ENCODE measurements at regions not wholly inside any gene's neighbourhood (a gene's known extent, or its start where the extent isn't known, plus 50 kb on each side); places are given as distances from the start of the nearest gene placed in this dataset.

- intact Hi-C loops (cut with micrococcal nuclease; ENCODE audit: unreplicated experiment) = no loop called here
- no peak overlapping the region for H3K4me3 ChIP-seq (ENCODE audit: low read depth, low read length, poor library complexity, severe bottlenecking)
- H3K27me3 ChIP-seq (replicated peaks; ENCODE audit: insufficient read depth, low read depth, low read length, poor library complexity) = no peaks in the 10 kb centered on the region
- H3K36me3 ChIP-seq (ENCODE audit: insufficient read depth, low read length, poor library complexity, severe bottlenecking) = no peaks in the 10 kb centered on the region
- no TSS peak for BruUV-seq (replicated peaks)
- no peaks in the 10 kb centered on the region for H3K4me1 ChIP-seq (ENCODE audit: insufficient read depth, low read length, poor library complexity, severe bottlenecking)
- H3K9me3 ChIP-seq (ENCODE audit: low read depth, low read length, poor library complexity, severe bottlenecking) = no peaks in the 10 kb centered on the region
- DNase-seq (ENCODE audit: low spot score) = no peak
- ChIA-PET CTCF (no interaction called here), POLR2A (ENCODE audit: low non-redundant PET) (no interaction called here)
- no peak overlapping the region for H3K27ac ChIP-seq (ENCODE audit: low read depth, low read length, poor library complexity, severe bottlenecking)
- TF ChIP-seq CTCF (conservative IDR thresholded peaks at IDR 0.05; ENCODE audit: low read depth, low read length) = no peak
- no peak for TF ChIP-seq EZH2 (IDR thresholded peaks at IDR 0.05; ENCODE audit: borderline replicate concordance, low read depth, low read length, poor library complexity, severe bottlenecking)
Measured at GRCh38 chr20:55010761-55011160, 535.4 kb downstream of the DOK5 start.

- CTCF ChIA-PET = no interaction called here
- BruUV-seq (replicated peaks) = no TSS peak
- POLR2A ChIA-PET (ENCODE audit: low non-redundant PET) = no interaction called here
Measured at GRCh38 chr20:55009066-55009465, 533.7 kb downstream of the DOK5 start.

GRCh38 chr20:55004044-55004443 is 528.7 kb downstream of the DOK5 start:
- no TSS peak for BruUV-seq (replicated peaks)
- Histone ChIP-seq H3K27me3 (replicated peaks; ENCODE audit: insufficient read depth, low read depth, low read length, poor library complexity) (no peaks in the 10 kb centered on the region), H3K27ac (ENCODE audit: low read depth, low read length, poor library complexity, severe bottlenecking) (no peak overlapping the region), H3K4me1 (ENCODE audit: insufficient read depth, low read length, poor library complexity, severe bottlenecking) (no peaks in the 10 kb centered on the region), H3K36me3 (ENCODE audit: insufficient read depth, low read length, poor library complexity, severe bottlenecking) (no peaks in the 10 kb centered on the region), H3K9me3 (ENCODE audit: low read depth, low read length, poor library complexity, severe bottlenecking) (no peaks in the 10 kb centered on the region), H3K4me3 (ENCODE audit: low read depth, low read length, poor library complexity, severe bottlenecking) (no peak overlapping the region)
- no peak for DNase-seq (ENCODE audit: low spot score)
- no peak for TF ChIP-seq EZH2 (IDR thresholded peaks at IDR 0.05; ENCODE audit: borderline replicate concordance, low read depth, low read length, poor library complexity, severe bottlenecking)
- TF ChIP-seq CTCF (conservative IDR thresholded peaks at IDR 0.05; ENCODE audit: low read depth, low read length) = no peak
- intact Hi-C loops (cut with micrococcal nuclease; ENCODE audit: unreplicated experiment) = no loop called here
- ChIA-PET CTCF (no interaction called here), POLR2A (ENCODE audit: low non-redundant PET) (no interaction called here)

More at GRCh38 chr20:55009066-55009465, 533.7 kb downstream of the DOK5 start:
- Histone ChIP-seq H3K27ac (ENCODE audit: low read depth, low read length, poor library complexity, severe bottlenecking) (no peak overlapping the region), H3K36me3 (ENCODE audit: insufficient read depth, low read length, poor library complexity, severe bottlenecking) (no peaks in the 10 kb centered on the region), H3K4me3 (ENCODE audit: low read depth, low read length, poor library complexity, severe bottlenecking) (no peak overlapping the region), H3K4me1 (ENCODE audit: insufficient read depth, low read length, poor library complexity, severe bottlenecking) (no peaks in the 10 kb centered on the region), H3K27me3 (replicated peaks; ENCODE audit: insufficient read depth, low read depth, low read length, poor library complexity) (no peaks in the 10 kb centered on the region), H3K9me3 (ENCODE audit: low read depth, low read length, poor library complexity, severe bottlenecking) (no peaks in the 10 kb centered on the region)
- no peak for TF ChIP-seq EZH2 (IDR thresholded peaks at IDR 0.05; ENCODE audit: borderline replicate concordance, low read depth, low read length, poor library complexity, severe bottlenecking)
- no peak for TF ChIP-seq CTCF (conservative IDR thresholded peaks at IDR 0.05; ENCODE audit: low read depth, low read length)
- no peak for DNase-seq (ENCODE audit: low spot score)
- intact Hi-C loops (cut with micrococcal nuclease; ENCODE audit: unreplicated experiment) = no loop called here
